GM21737 (cell line): ENCODE measurements at regions not wholly inside any gene's neighbourhood (a gene's known extent, or its start where the extent isn't known, plus 50 kb on each side); places are given as distances from the start of the nearest gene placed in this dataset.
"Not testable (repeated sequence)": the region's sequence is repeated elsewhere in the genome, so short reads cannot be mapped to it uniquely, and the experiment has no call there.

Source experiments
- ATAC-seq: cut with Tn5 transposase; IDR thresholded peaks from one replicate; pipeline ENCODE4 v1.9.1; 2021; ENCODE audit warnings: mild to moderate bottlenecking, moderate library complexity; ENCODE audit not compliant: unreplicated experiment

GRCh38 chr4:187383181-187383580, 612.4 kb upstream of the ZFP42 start:
- ATAC-seq, result no peak

- ATAC-seq, result no peak
These were observed 607.8 kb upstream of the ZFP42 start for GRCh38 chr4:187387739-187388138.

- no peak for ATAC-seq
These were observed 606.2 kb upstream of the ZFP42 start for GRCh38 chr4:187389420-187389819.

GRCh38 chr4:187390646-187391045, 604.9 kb upstream of the ZFP42 start:
- ATAC-seq, result no peak

- ATAC-seq, result no peak
These were observed 601.8 kb upstream of the ZFP42 start for GRCh38 chr4:187393531-187394344.

- ATAC-seq, result no peak
These were observed 599.5 kb upstream of the ZFP42 start for GRCh38 chr4:187396106-187396505.

GRCh38 chr4:187408447-187408846, 587.1 kb upstream of the ZFP42 start:
- ATAC-seq, result not testable (repeated sequence)

- no peak for ATAC-seq
These were observed 581.8 kb upstream of the ZFP42 start for GRCh38 chr4:187413564-187414358.

- no peak for ATAC-seq
These were observed 580.9 kb upstream of the ZFP42 start for GRCh38 chr4:187414716-187415115.

- no peak for ATAC-seq
These were observed 580.3 kb upstream of the ZFP42 start for GRCh38 chr4:187415231-187415630.

GRCh38 chr4:187416216-187416615, 579.4 kb upstream of the ZFP42 start:
- no peak for ATAC-seq

GRCh38 chr4:187417721-187418120, 577.9 kb upstream of the ZFP42 start:
- ATAC-seq, result no peak

- ATAC-seq, result no peak
These were observed 572.9 kb upstream of the ZFP42 start for GRCh38 chr4:187422655-187423054.

- no peak for ATAC-seq
These were observed 570.9 kb upstream of the ZFP42 start for GRCh38 chr4:187424636-187425035.

GRCh38 chr4:187426511-187426910, 569.1 kb upstream of the ZFP42 start:
- ATAC-seq, result no peak

- no peak for ATAC-seq
These were observed 563.3 kb upstream of the ZFP42 start for GRCh38 chr4:187432310-187432709.

GRCh38 chr4:187433141-187433540, 562.4 kb upstream of the ZFP42 start:
- no peak for ATAC-seq

GRCh38 chr4:187436251-187436650, 559.3 kb upstream of the ZFP42 start:
- no peak for ATAC-seq

- no peak for ATAC-seq
These were observed 551.5 kb upstream of the ZFP42 start for GRCh38 chr4:187444061-187444460.

GRCh38 chr4:187449702-187450101, 545.9 kb upstream of the ZFP42 start:
- ATAC-seq, result no peak

GRCh38 chr4:187451776-187452175, 543.8 kb upstream of the ZFP42 start:
- no peak for ATAC-seq

GRCh38 chr4:187460016-187460415, 535.6 kb upstream of the ZFP42 start:
- ATAC-seq, result no peak
